ENCODE measurements at regions not wholly inside any gene's neighbourhood (a gene's known extent, or its start where the extent isn't known, plus 50 kb on each side); places are given as distances from the start of the nearest gene placed in this dataset.
"Not testable (repeated sequence)": the region's sequence is repeated elsewhere in the genome, so short reads cannot be mapped to it uniquely, and the experiment has no call there.

GRCh38 chr3:177689869-177690268, 492.6 kb upstream of the TBL1XR1 start:
- DNase-seq: no peak

- no peak for DNase-seq
These were observed 493.0 kb upstream of the TBL1XR1 start for GRCh38 chr3:177690306-177690705.

DNA sequence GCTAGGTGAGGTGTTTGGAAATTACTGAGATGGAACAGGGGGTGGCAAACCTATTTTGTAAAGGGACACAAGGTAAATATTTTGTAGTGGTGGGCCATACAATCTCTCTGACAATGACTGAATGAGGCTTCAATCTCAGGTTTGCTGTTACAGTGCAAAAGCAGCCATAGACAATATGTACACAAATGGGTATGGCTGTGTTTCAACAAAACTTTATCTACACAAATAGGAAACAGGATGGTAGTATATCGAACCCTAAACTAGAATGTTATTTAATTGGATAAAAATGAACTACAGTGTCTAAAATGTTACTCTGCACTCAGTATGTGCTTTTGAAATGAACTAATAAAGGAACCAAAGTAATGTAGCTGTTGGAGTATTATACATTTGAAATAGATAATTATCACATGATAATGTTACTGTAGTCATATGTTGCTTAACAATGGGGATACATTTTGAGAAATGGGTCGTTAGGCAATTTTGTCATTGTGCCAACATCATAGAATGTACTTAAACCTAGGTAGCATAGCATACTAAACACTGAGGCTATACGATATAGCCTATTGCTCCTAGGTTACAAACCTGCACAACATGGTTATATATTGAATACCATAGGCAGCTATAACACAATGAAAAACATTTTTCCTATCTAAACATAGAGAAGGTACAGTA, 495.2 kb upstream of the TBL1XR1 start:
- DNase-seq: no peak

- no peak for DNase-seq
These were observed 496.5 kb upstream of the TBL1XR1 start for GRCh38 chr3:177693616-177694264.

GRCh38 chr3:177694316-177694715, 497.0 kb upstream of the TBL1XR1 start:
- DNase-seq: no peak

DNA sequence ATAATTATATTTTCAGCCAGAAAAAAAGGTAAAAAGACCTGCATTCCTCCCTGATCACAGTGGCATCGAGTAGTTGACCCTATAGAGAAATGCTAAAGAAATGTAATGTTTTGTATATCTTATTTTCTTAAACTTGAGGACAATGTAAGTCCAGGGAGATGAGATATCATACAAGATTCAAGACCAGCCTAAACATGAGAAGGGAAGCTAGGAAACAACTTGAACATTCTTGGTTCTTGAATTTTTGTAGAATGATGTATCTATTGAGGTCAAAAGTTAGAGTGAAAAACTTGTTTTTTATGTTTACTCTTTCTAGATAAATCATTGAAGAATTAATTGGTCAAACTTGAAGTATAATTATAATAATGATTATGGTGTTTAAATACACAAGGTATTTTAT, 497.7 kb upstream of the TBL1XR1 start:
- DNase-seq: no peak

DNA sequence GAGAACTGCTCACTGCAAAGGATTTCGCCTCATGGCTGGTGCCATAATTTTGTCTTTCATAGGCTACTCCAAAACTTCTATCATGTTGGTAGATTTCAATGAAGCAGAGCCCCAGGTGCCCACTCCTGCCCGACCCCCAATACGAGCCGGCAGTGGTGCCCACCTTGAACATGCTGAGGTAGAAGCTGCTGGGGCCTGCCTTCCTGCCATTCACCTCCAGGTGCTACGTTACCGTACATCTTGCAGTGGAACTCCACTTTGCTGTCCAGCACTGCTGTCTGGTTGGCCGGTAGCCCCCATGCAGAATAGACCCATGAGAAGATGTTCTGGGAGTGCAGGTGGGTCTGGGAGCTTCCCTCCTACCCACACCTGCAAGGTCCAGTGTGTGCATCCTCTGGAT, 502.8 kb upstream of the TBL1XR1 start:
- no peak for DNase-seq

- no peak for DNase-seq
These were observed 506.5 kb upstream of the TBL1XR1 start for GRCh38 chr3:177703788-177704187.

DNA sequence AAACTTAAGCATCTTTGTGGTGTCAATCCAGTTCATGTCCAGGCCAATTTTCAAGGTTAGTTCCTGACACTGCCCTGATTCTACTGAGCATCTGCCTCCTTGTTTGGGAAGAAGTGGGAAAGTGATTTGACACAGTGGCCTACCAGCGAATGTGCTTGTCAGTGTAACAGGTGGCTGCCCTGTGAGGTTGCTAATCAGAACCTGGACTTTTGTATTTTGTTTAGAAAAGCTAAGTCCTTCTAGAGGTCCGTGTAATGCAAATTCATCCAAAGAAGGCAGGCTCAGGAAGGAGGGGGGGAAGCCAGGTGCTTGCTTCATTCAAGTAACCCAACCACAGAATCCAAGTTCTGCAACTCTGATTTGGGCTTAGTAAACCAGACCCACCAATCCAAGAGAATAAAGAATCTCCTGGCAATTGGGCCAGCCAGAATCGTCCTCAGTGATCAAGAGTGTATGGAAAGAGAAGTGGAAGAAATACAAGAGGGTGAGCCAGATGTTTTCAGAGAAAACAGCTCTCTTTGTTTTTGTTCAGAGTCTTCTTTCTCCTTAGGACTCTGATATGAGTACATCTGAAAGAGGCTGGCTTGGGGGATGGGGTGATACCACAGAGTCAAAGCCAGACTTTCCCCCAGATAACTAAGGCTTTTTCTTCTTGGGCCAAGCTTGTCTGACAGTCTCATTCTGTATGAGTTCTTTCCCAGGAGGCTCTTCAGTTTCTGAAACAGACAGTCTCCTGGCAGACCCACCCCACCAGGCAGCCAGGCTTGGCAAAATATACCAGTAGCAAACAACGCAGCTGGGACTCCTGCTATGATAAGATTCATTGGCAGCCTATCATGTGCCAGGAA, 508.9 kb upstream of the TBL1XR1 start:
- DNase-seq: no peak

GRCh38 chr3:177709470-177709869, 512.2 kb upstream of the TBL1XR1 start:
- not testable (repeated sequence) for DNase-seq

- DNase-seq: no peak
These were observed 513.2 kb upstream of the TBL1XR1 start for GRCh38 chr3:177710506-177710905.

GRCh38 chr3:177711637-177712036, 514.4 kb upstream of the TBL1XR1 start:
- DNase-seq: no peak

- no peak for DNase-seq
These were observed 516.9 kb upstream of the TBL1XR1 start for GRCh38 chr3:177713928-177714900.

DNA sequence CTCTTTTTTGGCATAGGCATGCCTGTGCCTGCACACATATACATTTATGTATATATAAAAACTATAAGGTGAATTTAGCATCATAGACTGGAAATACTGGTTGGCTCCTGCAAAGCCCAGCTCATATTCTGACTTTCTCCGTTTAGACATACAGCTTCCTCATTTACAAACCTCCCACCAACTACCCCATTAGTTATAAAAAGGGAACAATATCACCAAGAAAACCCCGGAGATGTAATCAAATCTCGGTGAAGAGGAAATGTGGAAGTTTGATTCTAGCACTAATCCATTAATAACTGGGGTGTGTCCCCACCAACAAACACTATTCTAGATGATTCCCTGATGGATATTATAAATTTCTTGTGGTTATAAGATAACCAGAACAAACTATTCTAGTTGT, 517.7 kb upstream of the TBL1XR1 start:
- no peak for DNase-seq

DNA sequence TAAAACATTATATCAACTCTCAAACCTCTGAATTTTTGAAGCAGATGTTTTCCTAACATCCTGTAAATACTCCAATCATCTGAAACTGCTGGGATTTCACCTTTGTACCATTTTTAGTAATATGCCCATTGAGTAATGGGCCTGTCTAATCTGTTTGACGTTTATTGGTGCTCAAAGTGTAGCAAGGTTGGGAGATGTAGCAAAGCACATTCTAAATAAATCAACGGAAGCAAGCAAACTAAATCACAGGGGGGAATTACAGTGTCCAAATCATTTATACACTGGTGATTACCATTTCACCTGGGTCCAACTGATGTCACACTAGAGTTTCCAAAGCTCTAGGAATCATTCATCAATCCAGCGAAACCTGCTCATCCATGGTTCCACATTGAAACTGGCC, 518.7 kb upstream of the TBL1XR1 start:
- no peak for DNase-seq

GRCh38 chr3:177720927-177721326, 523.6 kb upstream of the TBL1XR1 start:
- DNase-seq: not testable (repeated sequence)

- DNase-seq: no peak
These were observed 524.8 kb upstream of the TBL1XR1 start for GRCh38 chr3:177721864-177722785.

DNA sequence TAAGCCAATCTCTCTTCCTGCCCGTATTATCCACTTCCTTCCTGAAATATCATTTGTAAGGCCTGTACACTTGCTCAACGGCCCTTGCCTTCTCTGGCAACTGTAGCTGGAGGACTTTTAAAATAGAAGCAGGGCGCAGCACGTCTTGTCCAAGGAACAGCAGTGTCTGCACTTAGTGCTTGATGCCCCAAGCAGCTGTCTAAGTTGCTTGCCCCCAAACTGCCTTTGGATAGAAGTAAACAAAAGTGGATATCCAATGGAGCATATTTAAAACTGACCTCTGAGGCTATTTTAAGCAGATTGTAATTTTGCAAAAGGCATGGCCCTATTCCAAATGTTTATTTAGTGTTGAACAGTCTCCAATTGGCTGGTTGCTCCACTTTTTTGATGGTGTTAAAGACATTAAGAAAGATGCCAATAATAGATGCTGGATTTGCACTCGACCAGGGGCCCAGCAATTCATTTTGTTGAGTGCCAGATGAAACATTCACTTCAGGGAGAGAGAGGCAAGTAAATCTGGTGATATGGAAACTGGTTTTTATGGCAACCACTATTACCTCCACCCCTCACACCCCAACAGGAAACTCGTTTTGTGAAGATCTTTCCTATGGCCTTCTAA, 526.8 kb upstream of the TBL1XR1 start:
- no peak for DNase-seq

GRCh38 chr3:177725165-177725564, 527.9 kb upstream of the TBL1XR1 start:
- DNase-seq: no peak

DNA sequence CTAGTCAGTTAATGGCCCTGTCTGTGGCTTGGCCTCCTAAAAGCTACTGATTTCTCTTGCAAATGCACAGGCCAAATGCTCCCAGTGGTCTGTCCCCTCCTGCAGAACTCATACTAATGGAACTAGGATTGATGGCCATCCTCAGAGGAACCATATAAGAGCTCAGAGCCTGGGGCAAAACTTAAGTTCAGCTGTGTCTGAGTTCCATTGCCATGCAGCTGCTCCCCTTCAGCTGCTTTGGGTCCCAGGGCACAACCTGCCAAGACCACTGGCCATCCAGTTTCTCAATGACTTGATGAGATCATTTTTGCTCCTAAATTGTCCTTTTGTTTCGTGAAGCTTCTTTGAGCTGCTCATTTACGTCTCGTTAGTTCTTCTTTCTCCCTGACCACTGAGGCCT, 529.5 kb upstream of the TBL1XR1 start:
- DNase-seq: no peak
